GM21515 (cell line): ENCODE measurements at regions not wholly inside any gene's neighbourhood (a gene's known extent, or its start where the extent isn't known, plus 50 kb on each side); places are given as distances from the start of the nearest gene placed in this dataset.

ENCODE experiments used
- ATAC-seq: cut with Tn5 transposase; IDR thresholded peaks from one replicate; pipeline ENCODE4 v1.9.1; 2021; ENCODE audit not compliant: unreplicated experiment

GRCh38 chr11:45523760-45524159, 141.7 kb downstream of the CHST1 start:
- no peak for ATAC-seq

GRCh38 chr11:45518833-45519535, 146.4 kb downstream of the CHST1 start:
- ATAC-seq = no peak

GRCh38 chr11:45518141-45518832, 147.1 kb downstream of the CHST1 start:
- no peak for ATAC-seq

- no peak for ATAC-seq
Observed at GRCh38 chr11:45517171-45517770, 148.2 kb downstream of the CHST1 start.

- no peak for ATAC-seq
Observed at GRCh38 chr11:45513821-45514340, 151.5 kb downstream of the CHST1 start.

GRCh38 chr11:45512471-45513148, 152.8 kb downstream of the CHST1 start:
- no peak for ATAC-seq

- ATAC-seq = no peak
Observed at GRCh38 chr11:45511566-45511965, 153.9 kb downstream of the CHST1 start.

GRCh38 chr11:45507916-45508315, 157.5 kb downstream of the CHST1 start:
- no peak for ATAC-seq

GRCh38 chr11:45503311-45503710, 162.1 kb downstream of the CHST1 start:
- no peak for ATAC-seq

- ATAC-seq = no peak
Observed at GRCh38 chr11:45502226-45502545, 163.2 kb downstream of the CHST1 start.

GRCh38 chr11:45501392-45502225, 163.8 kb downstream of the CHST1 start:
- no peak for ATAC-seq

- ATAC-seq = no peak
Observed at GRCh38 chr11:45500451-45500850, 165.0 kb downstream of the CHST1 start.

- no peak for ATAC-seq
Observed at GRCh38 chr11:45494738-45495137, 170.7 kb downstream of the CHST1 start.

- no peak for ATAC-seq
Observed at GRCh38 chr11:45489281-45489905, 176.0 kb downstream of the CHST1 start.

GRCh38 chr11:45486461-45486860, 179.0 kb downstream of the CHST1 start:
- ATAC-seq = no peak

- no peak for ATAC-seq
Observed at GRCh38 chr11:45485070-45485707, 180.2 kb downstream of the CHST1 start.

GRCh38 chr11:45484326-45484883, 181.0 kb downstream of the CHST1 start:
- no peak for ATAC-seq

GRCh38 chr11:45483416-45483815, 182.0 kb downstream of the CHST1 start:
- ATAC-seq = no peak

GRCh38 chr11:45482331-45482730, 183.1 kb downstream of the CHST1 start:
- no peak for ATAC-seq
